ENCODE measurements at regions not wholly inside any gene's neighbourhood (a gene's known extent, or its start where the extent isn't known, plus 50 kb on each side); places are given as distances from the start of the nearest gene placed in this dataset.

DNA sequence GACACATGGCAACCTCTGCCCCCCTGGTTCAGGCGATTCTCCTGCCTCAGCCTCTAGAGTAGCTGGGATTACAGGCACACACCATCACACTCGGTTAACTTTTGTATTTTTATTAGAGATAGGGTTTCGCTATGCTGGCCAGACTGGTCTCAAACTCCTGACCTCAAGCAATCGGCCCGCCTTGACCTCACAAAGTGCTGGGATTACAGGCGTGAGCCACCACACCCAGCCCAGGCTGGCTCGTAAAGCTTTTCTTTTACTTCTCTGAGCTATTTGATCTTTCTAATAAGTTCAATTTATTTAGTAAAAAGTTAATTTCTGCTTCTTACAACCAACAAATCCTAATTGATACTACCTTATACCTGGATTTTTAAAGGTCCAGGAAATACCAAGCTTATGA, 127.4 kb upstream of the KRR1 start:
- no peaks in the 10 kb centered on the region for H3K27me3 ChIP-seq (ENCODE audit: insufficient read depth)
- no peak for TF ChIP-seq CHD2 (IDR thresholded peaks at IDR 0.05; ENCODE audit: low read length, partially characterized antibody)
- TF ChIP-seq, protein P1, sequence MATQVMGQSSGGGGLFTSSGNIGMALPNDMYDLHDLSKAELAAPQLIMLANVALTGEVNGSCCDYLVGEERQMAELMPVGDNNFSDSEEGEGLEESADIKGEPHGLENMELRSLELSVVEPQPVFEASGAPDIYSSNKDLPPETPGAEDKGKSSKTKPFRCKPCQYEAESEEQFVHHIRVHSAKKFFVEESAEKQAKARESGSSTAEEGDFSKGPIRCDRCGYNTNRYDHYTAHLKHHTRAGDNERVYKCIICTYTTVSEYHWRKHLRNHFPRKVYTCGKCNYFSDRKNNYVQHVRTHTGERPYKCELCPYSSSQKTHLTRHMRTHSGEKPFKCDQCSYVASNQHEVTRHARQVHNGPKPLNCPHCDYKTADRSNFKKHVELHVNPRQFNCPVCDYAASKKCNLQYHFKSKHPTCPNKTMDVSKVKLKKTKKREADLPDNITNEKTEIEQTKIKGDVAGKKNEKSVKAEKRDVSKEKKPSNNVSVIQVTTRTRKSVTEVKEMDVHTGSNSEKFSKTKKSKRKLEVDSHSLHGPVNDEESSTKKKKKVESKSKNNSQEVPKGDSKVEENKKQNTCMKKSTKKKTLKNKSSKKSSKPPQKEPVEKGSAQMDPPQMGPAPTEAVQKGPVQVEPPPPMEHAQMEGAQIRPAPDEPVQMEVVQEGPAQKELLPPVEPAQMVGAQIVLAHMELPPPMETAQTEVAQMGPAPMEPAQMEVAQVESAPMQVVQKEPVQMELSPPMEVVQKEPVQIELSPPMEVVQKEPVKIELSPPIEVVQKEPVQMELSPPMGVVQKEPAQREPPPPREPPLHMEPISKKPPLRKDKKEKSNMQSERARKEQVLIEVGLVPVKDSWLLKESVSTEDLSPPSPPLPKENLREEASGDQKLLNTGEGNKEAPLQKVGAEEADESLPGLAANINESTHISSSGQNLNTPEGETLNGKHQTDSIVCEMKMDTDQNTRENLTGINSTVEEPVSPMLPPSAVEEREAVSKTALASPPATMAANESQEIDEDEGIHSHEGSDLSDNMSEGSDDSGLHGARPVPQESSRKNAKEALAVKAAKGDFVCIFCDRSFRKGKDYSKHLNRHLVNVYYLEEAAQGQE (IDR thresholded peaks at IDR 0.05; ENCODE audit: low read depth, low read length), result no peak
- no peak for TF ChIP-seq SMC3 (IDR thresholded peaks at IDR 0.05; ENCODE audit: low read depth, low read length)
- TF ChIP-seq FOXM1 (IDR thresholded peaks at IDR 0.05; ENCODE audit: low read depth), result no peak
- H3F3A ChIP-seq (replicated peaks; ENCODE audit: insufficient read depth), result peaks cover 4% of the 10 kb centered on the region
- no peaks in the 10 kb centered on the region for H3K9me2 ChIP-seq
- CTCF ChIA-PET, result interaction anchor here (0.5 kb wide), 1 partner anchor 11 kb away, joined by 3 read pairs; no protein-coding TSS in a partner anchor
- no peak overlapping the region for H2AFZ ChIP-seq (ENCODE audit: low read depth)
- no peak for DNase-seq
- H3K79me2 ChIP-seq (ENCODE audit: insufficient read depth), result no peaks in the 10 kb centered on the region
- no peak overlapping the region for H3K4me2 ChIP-seq
- no peak overlapping the region for H3K27ac ChIP-seq (ENCODE audit: low read depth in 2 of 2, low read length in 1 of 2)
- POLR2A ChIA-PET, result no interaction called here
- no peak overlapping the region for H3K4me3 ChIP-seq (ENCODE audit: low read depth in 2 of 2, low read length in 1 of 2)
- no peak overlapping the region for H3K9ac ChIP-seq
- no peaks in the 10 kb centered on the region for H3K36me3 ChIP-seq (replicated peaks in 1 of 2; ENCODE audit: control insufficient read depth in 1 of 2, insufficient read depth in 2 of 2, low read length in 1 of 2)
- no peaks in the 10 kb centered on the region for H3K9me3 ChIP-seq
- WGBS (ENCODE audit: low lambda C conversion rate), result 91% methylated on average over 7 of the region's 7 CpGs
- no peaks in the 10 kb centered on the region for H4K20me1 ChIP-seq (ENCODE audit: insufficient read depth)
- peaks cover 0 to 8% of the 10 kb centered on the region in 2 experiments; a peak in 2 of 4 replicates for H3K4me1 ChIP-seq (ENCODE audit: control insufficient read depth in 1 of 2, insufficient read depth in 2 of 2, low read depth in 1 of 2, low read length in 1 of 2)

DNA sequence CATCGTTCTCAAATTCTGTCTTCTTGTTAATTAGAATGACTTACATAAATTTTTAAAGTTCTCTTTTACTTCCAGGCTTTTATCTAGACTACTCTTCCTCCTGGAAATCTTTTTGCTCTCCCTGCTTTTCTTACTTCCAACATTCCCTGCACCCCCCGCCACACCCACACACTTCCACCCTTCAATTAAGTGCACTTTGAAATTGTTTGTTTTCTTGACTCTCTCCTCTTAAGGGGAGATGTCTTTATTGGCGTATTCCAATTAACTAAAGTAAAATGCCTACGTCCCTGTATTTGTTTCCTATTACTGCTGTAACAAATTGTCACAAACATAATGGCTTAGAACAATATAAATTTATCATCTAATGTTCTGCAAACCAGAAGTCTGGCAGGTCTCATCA, 125.2 kb upstream of the KRR1 start:
- Histone ChIP-seq H4K20me1 (ENCODE audit: insufficient read depth) (no peaks in the 10 kb centered on the region), H3F3A (replicated peaks; ENCODE audit: insufficient read depth) (peaks cover 4% of the 10 kb centered on the region), H2AFZ (ENCODE audit: low read depth) (no peak overlapping the region), H3K36me3 (replicated peaks in 1 of 2; ENCODE audit: control insufficient read depth in 1 of 2, insufficient read depth in 2 of 2, low read length in 1 of 2) (no peaks in the 10 kb centered on the region), H3K27me3 (ENCODE audit: insufficient read depth) (no peaks in the 10 kb centered on the region), H3K4me2 (no peak overlapping the region), H3K9me2 (no peaks in the 10 kb centered on the region), H3K9ac (no peak overlapping the region), H3K79me2 (ENCODE audit: insufficient read depth) (no peaks in the 10 kb centered on the region), H3K4me1 (ENCODE audit: control insufficient read depth in 1 of 2, insufficient read depth in 2 of 2, low read depth in 1 of 2, low read length in 1 of 2) (peaks cover 0 to 8% of the 10 kb centered on the region in 2 experiments; a peak in 2 of 4 replicates), H3K27ac (ENCODE audit: low read depth in 2 of 2, low read length in 1 of 2) (no peak overlapping the region), H3K9me3 (no peaks in the 10 kb centered on the region), H3K4me3 (ENCODE audit: low read depth in 2 of 2, low read length in 1 of 2) (no peak overlapping the region)
- WGBS (ENCODE audit: low lambda C conversion rate), result 93% methylated on average over 4 of the region's 4 CpGs
- POLR2A ChIA-PET, result no interaction called here
- TF ChIP-seq YY1 (IDR thresholded peaks at IDR 0.05; ENCODE audit: low read depth) (no peak), RAD21 (IDR thresholded peaks at IDR 0.05; ENCODE audit: low read length) (no peak), TEAD4 (IDR thresholded peaks at IDR 0.05; ENCODE audit: borderline replicate concordance, insufficient read depth) (no peak), NFIC (IDR thresholded peaks at IDR 0.05; ENCODE audit: borderline replicate concordance) (no peak), MEF2A (IDR thresholded peaks at IDR 0.05; ENCODE audit: borderline replicate concordance, low read depth) (no peak)
- TF ChIP-seq, protein P2, sequence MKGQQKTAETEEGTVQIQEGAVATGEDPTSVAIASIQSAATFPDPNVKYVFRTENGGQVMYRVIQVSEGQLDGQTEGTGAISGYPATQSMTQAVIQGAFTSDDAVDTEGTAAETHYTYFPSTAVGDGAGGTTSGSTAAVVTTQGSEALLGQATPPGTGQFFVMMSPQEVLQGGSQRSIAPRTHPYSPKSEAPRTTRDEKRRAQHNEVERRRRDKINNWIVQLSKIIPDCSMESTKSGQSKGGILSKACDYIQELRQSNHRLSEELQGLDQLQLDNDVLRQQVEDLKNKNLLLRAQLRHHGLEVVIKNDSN (IDR thresholded peaks at IDR 0.05; ENCODE audit: borderline replicate concordance, low read depth), result no peak
- CTCF ChIA-PET, result no interaction called here
- no peak for DNase-seq
